ENCODE measurements at regions not wholly inside any gene's neighbourhood (a gene's known extent, or its start where the extent isn't known, plus 50 kb on each side); places are given as distances from the start of the nearest gene placed in this dataset.

DNA sequence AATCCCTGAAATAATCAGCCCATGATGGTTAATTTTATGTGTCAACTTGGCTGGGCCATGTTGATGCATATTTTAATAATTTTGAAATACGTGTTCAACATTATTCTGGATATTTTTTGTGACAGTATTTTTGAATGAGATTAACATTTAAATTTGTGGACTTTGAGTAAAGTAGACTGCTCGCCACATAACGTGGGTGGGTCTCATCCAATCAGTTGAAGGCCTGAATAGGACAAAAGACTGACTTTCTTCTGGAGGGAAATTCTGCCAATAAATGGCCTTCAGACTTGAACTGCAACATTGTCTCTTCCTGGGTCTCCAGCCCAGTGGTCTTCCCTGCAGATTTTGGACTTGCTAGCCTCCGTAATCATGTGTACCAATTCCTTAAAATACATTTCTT lies 53.6 kb upstream of the BICC1 start:
- TF ChIP-seq, protein P1, sequence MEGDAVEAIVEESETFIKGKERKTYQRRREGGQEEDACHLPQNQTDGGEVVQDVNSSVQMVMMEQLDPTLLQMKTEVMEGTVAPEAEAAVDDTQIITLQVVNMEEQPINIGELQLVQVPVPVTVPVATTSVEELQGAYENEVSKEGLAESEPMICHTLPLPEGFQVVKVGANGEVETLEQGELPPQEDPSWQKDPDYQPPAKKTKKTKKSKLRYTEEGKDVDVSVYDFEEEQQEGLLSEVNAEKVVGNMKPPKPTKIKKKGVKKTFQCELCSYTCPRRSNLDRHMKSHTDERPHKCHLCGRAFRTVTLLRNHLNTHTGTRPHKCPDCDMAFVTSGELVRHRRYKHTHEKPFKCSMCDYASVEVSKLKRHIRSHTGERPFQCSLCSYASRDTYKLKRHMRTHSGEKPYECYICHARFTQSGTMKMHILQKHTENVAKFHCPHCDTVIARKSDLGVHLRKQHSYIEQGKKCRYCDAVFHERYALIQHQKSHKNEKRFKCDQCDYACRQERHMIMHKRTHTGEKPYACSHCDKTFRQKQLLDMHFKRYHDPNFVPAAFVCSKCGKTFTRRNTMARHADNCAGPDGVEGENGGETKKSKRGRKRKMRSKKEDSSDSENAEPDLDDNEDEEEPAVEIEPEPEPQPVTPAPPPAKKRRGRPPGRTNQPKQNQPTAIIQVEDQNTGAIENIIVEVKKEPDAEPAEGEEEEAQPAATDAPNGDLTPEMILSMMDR (IDR thresholded peaks at IDR 0.05 in 8 of 11, conservative IDR thresholded peaks at IDR 0.05 in 3 of 11), result no peak
- TF ChIP-seq POLR2AphosphoS5 (IDR thresholded peaks at IDR 0.05) (no peak), POLR2A (IDR thresholded peaks at IDR 0.05) (no peak)

Data from spleen (tissue), 7 donors.